Hematopoietic multipotent progenitor cell treated with erythropoietin and hydrocortisone succinate and interleukin-3 and kit ligand, for 4 days (in vitro differentiated cells): ENCODE measurements at regions not wholly inside any gene's neighbourhood (a gene's known extent, or its start where the extent isn't known, plus 50 kb on each side); places are given as distances from the start of the nearest gene placed in this dataset.

Source experiments
- DNase-seq: peaks from one replicate; pipeline ENCODE4 v3.0.0-alpha.2; 2015

- no peak for DNase-seq
Observed at GRCh38 chr14:44287858-44288257, 219.2 kb downstream of the FSCB start.

- no peak for DNase-seq
Observed at GRCh38 chr14:44286201-44286600, 220.9 kb downstream of the FSCB start.

- no peak for DNase-seq
Observed at GRCh38 chr14:44283836-44284235, 223.2 kb downstream of the FSCB start.

- no peak for DNase-seq
Observed at GRCh38 chr14:44279357-44279756, 227.7 kb downstream of the FSCB start.

GRCh38 chr14:44271637-44272036, 235.4 kb downstream of the FSCB start:
- DNase-seq: no peak

GRCh38 chr14:44271006-44271405, 236.1 kb downstream of the FSCB start:
- no peak for DNase-seq

GRCh38 chr14:44265246-44265645, 241.8 kb downstream of the FSCB start:
- no peak for DNase-seq

GRCh38 chr14:44215660-44216059, 291.4 kb downstream of the FSCB start:
- no peak for DNase-seq

- peak; percentile 8 for DNase-seq
Observed at GRCh38 chr14:44211718-44212117, 295.4 kb downstream of the FSCB start.

- DNase-seq: no peak
Observed at GRCh38 chr14:44204061-44204835, 302.8 kb downstream of the FSCB start.

GRCh38 chr14:44180975-44181374, 326.1 kb downstream of the FSCB start:
- no peak for DNase-seq

GRCh38 chr14:44170556-44170955, 336.5 kb downstream of the FSCB start:
- no peak for DNase-seq

GRCh38 chr14:44170101-44170500, 337.0 kb downstream of the FSCB start:
- DNase-seq: no peak

- DNase-seq: no peak
Observed at GRCh38 chr14:44168566-44168965, 338.5 kb downstream of the FSCB start.

- no peak for DNase-seq
Observed at GRCh38 chr14:44166611-44167010, 340.5 kb downstream of the FSCB start.

GRCh38 chr14:44165936-44166335, 341.1 kb downstream of the FSCB start:
- no peak for DNase-seq

- DNase-seq: no peak
Observed at GRCh38 chr14:44165286-44165685, 341.8 kb downstream of the FSCB start.

- no peak for DNase-seq
Observed at GRCh38 chr14:44163946-44164345, 343.1 kb downstream of the FSCB start.

GRCh38 chr14:44162197-44162596, 344.9 kb downstream of the FSCB start:
- peak; percentile 0 for DNase-seq

- no peak for DNase-seq
Observed at GRCh38 chr14:44154874-44155273, 352.2 kb downstream of the FSCB start.

- no peak for DNase-seq
Observed at GRCh38 chr14:44154446-44154845, 352.6 kb downstream of the FSCB start.

GRCh38 chr14:44151130-44151820, 355.8 kb downstream of the FSCB start:
- no peak for DNase-seq

- DNase-seq: peak; percentile 22
Observed at GRCh38 chr14:44149597-44149996, 357.5 kb downstream of the FSCB start.

- no peak for DNase-seq
Observed at GRCh38 chr14:44142006-44142405, 365.1 kb downstream of the FSCB start.

- no peak for DNase-seq
Observed at GRCh38 chr14:44135972-44136371, 371.1 kb downstream of the FSCB start.
